OCI-LY7 (cell line): ENCODE measurements at regions not wholly inside any gene's neighbourhood (a gene's known extent, or its start where the extent isn't known, plus 50 kb on each side); places are given as distances from the start of the nearest gene placed in this dataset.

Experiments
- BruUV-seq: library from RNA; stranded (reverse); fragments of 400-500 nt; replicated peaks from 2 replicates; lab custom pipeline; 2021; lab: Mats Ljungman, UMichigan
- CTCF ChIA-PET: fragments of 300-600 bp; sonication (Branson Sonifier 250); formaldehyde crosslinking; loops from one replicate; lab custom pipeline; 2022; ENCODE audit warnings: antibody characterized with exemption; ENCODE audit not compliant: unreplicated experiment; lab: Charles Lee
- POLR2A ChIA-PET: fragments of 300-600 bp; sonication (Branson Sonifier 250); formaldehyde crosslinking; loops from one replicate; lab custom pipeline; 2022; ENCODE audit warnings: antibody characterized with exemption; lab: Charles Lee
- DNase-seq: peaks from one replicate; pipeline ENCODE4 v3.0.0-alpha.2; 2015; ENCODE audit warnings: low spot score
- H2AFZ ChIP-seq: fragments of 200-600 bp; sonication (generic), shearing (Covaris generic); 2 replicates; pipeline ENCODE4 v1.6.1; 2014; ENCODE audit warnings: mild to moderate bottlenecking, antibody characterized with exemption, low read length, moderate library complexity
- H3K27ac ChIP-seq: fragments of 200-600 bp; sonication (generic); 2 replicates; pipeline ENCODE4 v1.5.1; 2014; ENCODE audit warnings: mixed run types, low read depth, mild to moderate bottlenecking, moderate library complexity, low read length, inconsistent platforms; ENCODE audit not compliant: poor library complexity, severe bottlenecking
- H3K36me3 ChIP-seq: fragments of 200-600 bp; sonication (generic); 2 replicates; pipeline ENCODE4 v1.6.1; 2014; ENCODE audit warnings: mild to moderate bottlenecking, antibody characterized with exemption, low read length, moderate library complexity, mixed read lengths; ENCODE audit not compliant: insufficient read depth
- H3K4me1 ChIP-seq: fragments of 200-600 bp; sonication (generic); 2 replicates; pipeline ENCODE4 v1.5.1; 2014; ENCODE audit warnings: mild to moderate bottlenecking, low read length; ENCODE audit not compliant: insufficient read depth, poor library complexity, severe bottlenecking
- H3K4me2 ChIP-seq: fragments of 200-600 bp; sonication (generic); 2 replicates; pipeline ENCODE4 v1.6.1; 2014; ENCODE audit warnings: mild to moderate bottlenecking, low read length
- H3K4me3 ChIP-seq: fragments of 200-600 bp; sonication (generic); 2 replicates; pipeline ENCODE4 v1.5.1; 2014; ENCODE audit warnings: mild to moderate bottlenecking, low read depth, low read length; ENCODE audit not compliant: poor library complexity, severe bottlenecking
- H3K79me2 ChIP-seq: fragments of 200-600 bp; sonication (generic); 2 replicates; pipeline ENCODE4 v1.6.1; 2016; ENCODE audit warnings: low read depth, mild to moderate bottlenecking, low read length, moderate library complexity, mixed read lengths; ENCODE audit not compliant: insufficient read depth
- H3K9me2 ChIP-seq: fragments of 200-600 bp; sonication (generic); 2 replicates; pipeline ENCODE4 v1.6.1; 2016; ENCODE audit warnings: mild to moderate bottlenecking, low read length, mixed read lengths; ENCODE audit not compliant: insufficient read depth
- H3K9me3 ChIP-seq: fragments of 200-600 bp; sonication (generic); 2 replicates; pipeline ENCODE4 v1.6.1; 2014; ENCODE audit warnings: mild to moderate bottlenecking, mixed run types, low read length, mixed read lengths
- H4K20me1 ChIP-seq: fragments of 200-600 bp; sonication (generic); 2 replicates; pipeline ENCODE4 v1.6.1; 2014; ENCODE audit warnings: mild to moderate bottlenecking, antibody characterized with exemption, low read length, moderate library complexity, mixed read lengths; ENCODE audit not compliant: insufficient read depth
- EZH2phosphoT487 ChIP-seq: fragments of 200-600 bp; sonication (generic); IDR thresholded peaks from 2 replicates; pipeline ENCODE4 v1.6.1; 2018; ENCODE audit warnings: low read depth, borderline replicate concordance, mild to moderate bottlenecking, mixed run types, antibody characterized with exemption, low read length, moderate library complexity, mixed read lengths
- intact Hi-C: fragments of 100-400 bp; cut with micrococcal nuclease; formaldehyde crosslinking; loops from one replicate; pipeline ENCODE4 v1.10.0; 2022; ENCODE audit not compliant: unreplicated experiment
- TF ChIP-seq, protein P1 (sequence below): fragments of 200-600 bp; sonication (generic); conservative IDR thresholded peaks from 2 replicates; pipeline ENCODE4 v1.5.1; 2014; ENCODE audit warnings: mild to moderate bottlenecking, antibody characterized with exemption, low read length, moderate library complexity, mixed read lengths

DNA sequence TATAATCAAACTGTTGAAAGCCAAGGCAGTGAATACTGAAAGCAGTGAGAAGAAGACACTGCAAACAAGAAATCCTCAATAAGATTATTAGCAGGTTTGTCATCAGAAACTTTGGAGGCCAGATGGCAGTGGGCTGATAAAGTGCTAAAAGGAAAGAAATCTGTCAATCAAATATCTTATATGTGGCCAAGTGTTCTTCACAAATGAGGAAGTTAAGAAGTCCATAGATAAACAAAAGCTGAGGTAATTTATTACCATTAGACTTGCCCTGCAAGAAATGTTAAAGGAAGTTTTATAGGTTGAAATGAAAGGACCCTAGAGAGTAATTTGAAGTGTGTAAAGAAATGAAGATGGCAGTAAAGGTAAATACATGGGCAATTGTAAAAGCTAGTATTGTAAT lies 586.6 kb downstream of the RAPGEF2 start:
- Histone ChIP-seq H3K4me1 (no peaks in the 10 kb centered on the region), H3K9me2 (no peaks in the 10 kb centered on the region), H2AFZ (no peak overlapping the region), H3K9me3 (0 out of 2 replicates have a peak, but pooled peaks cover 8% of the 10 kb centered on the region), H3K4me3 (no peak overlapping the region), H4K20me1 (no peaks in the 10 kb centered on the region), H3K4me2 (no peak overlapping the region), H3K79me2 (no peaks in the 10 kb centered on the region), H3K27ac (no peak overlapping the region), H3K36me3 (no peaks in the 10 kb centered on the region)
- TF ChIP-seq EZH2phosphoT487: no peak
- TF ChIP-seq, protein P1, sequence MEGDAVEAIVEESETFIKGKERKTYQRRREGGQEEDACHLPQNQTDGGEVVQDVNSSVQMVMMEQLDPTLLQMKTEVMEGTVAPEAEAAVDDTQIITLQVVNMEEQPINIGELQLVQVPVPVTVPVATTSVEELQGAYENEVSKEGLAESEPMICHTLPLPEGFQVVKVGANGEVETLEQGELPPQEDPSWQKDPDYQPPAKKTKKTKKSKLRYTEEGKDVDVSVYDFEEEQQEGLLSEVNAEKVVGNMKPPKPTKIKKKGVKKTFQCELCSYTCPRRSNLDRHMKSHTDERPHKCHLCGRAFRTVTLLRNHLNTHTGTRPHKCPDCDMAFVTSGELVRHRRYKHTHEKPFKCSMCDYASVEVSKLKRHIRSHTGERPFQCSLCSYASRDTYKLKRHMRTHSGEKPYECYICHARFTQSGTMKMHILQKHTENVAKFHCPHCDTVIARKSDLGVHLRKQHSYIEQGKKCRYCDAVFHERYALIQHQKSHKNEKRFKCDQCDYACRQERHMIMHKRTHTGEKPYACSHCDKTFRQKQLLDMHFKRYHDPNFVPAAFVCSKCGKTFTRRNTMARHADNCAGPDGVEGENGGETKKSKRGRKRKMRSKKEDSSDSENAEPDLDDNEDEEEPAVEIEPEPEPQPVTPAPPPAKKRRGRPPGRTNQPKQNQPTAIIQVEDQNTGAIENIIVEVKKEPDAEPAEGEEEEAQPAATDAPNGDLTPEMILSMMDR: no peak
- BruUV-seq: no TSS peak
- POLR2A ChIA-PET: no interaction called here
- intact Hi-C loops: no loop called here
- CTCF ChIA-PET: no interaction called here
- DNase-seq: no peak

DNA sequence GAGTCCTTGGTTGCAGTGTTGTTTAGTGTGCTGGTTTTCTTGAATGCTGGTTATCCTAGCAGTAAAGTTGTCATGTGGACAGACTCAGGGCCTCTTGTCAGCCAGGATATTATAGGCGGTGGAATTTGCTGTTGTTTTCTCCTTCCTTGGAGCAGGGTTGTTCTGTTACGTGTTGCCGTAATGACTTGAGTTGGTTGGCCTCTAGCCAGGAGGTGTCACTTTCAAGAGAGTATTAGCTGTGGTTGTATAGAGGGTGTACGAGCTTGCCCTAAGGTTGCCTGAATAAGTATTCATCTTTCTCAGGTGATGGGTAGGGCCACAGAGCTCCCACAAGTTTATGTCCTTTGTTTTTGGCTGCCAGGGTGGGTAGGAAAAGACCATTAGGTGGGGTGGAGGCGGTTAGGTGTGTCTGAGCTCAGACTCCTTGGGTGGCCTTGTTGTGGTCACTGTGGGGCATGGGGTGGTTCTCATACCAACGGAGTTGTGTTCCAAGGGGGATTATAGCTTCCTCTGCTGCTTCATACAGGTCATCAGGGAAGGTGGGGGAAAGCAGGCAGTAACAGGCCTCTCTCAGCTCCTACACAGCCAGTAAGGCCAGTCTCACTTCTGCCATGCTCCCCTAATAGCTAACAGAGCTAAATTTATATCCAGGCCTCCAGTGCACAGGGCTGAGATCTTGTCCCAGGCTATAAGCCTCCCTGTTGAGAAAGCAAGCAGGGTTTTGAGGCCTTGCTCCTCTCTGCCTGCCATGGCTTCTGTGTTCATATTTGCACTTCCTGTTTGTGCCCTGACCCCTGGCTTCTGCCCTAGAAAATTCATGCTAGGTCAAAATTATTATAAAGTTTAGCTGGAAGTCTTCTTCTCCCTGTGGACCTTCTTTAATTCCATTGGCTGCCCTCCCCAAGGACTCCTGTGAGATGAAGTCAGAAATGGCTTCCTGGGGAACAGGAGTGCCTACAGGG lies 594.7 kb downstream of the RAPGEF2 start:
- H3K4me2 ChIP-seq: no peak overlapping the region
- H4K20me1 ChIP-seq: no peaks in the 10 kb centered on the region
- H3K79me2 ChIP-seq: no peaks in the 10 kb centered on the region
- no peak for DNase-seq
- no peaks in the 10 kb centered on the region for H3K9me3 ChIP-seq
- no peak overlapping the region for H3K27ac ChIP-seq
- TF ChIP-seq, protein P1: no peak
- TF ChIP-seq EZH2phosphoT487: no peak
- no peak overlapping the region for H3K4me3 ChIP-seq
- H3K36me3 ChIP-seq: no peaks in the 10 kb centered on the region
- BruUV-seq: no TSS peak
- intact Hi-C loops: no loop called here
- CTCF ChIA-PET: no interaction called here
- no peaks in the 10 kb centered on the region for H3K4me1 ChIP-seq
- no peaks in the 10 kb centered on the region for H3K9me2 ChIP-seq
- H2AFZ ChIP-seq: no peak overlapping the region
- POLR2A ChIA-PET: interaction anchor here (0.6 kb wide), 1 partner anchor 16 kb away, joined by 3 read pairs; no protein-coding TSS in a partner anchor

DNA sequence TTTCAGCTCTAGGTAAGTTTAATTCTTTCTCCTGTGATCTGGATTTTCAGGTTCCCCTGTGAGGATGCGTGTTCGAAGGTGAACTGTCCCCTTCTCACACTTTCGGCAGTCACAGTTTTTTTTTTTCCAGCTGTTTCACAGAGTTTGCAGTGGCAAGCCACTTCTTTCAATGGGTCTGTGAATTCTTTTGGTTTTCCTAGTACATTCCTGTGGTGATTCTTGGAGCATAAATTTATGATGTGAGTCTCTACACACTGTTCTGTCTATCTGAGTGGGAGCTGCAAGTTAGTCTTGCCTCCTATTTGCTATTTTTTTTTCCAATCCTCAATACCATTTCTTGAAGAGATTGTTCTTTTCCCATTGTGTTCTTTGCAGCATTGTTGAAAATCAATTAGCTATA lies 595.5 kb downstream of the RAPGEF2 start:
- Histone ChIP-seq H3K9me2 (no peaks in the 10 kb centered on the region), H3K79me2 (no peaks in the 10 kb centered on the region), H2AFZ (no peak overlapping the region), H4K20me1 (no peaks in the 10 kb centered on the region), H3K9me3 (no peaks in the 10 kb centered on the region), H3K27ac (no peak overlapping the region), H3K4me3 (no peak overlapping the region), H3K4me2 (no peak overlapping the region), H3K36me3 (no peaks in the 10 kb centered on the region), H3K4me1 (no peaks in the 10 kb centered on the region)
- BruUV-seq: no TSS peak
- TF ChIP-seq, protein P1: no peak
- TF ChIP-seq EZH2phosphoT487: no peak
- DNase-seq: no peak
- intact Hi-C loops: no loop called here
- CTCF ChIA-PET: no interaction called here
- POLR2A ChIA-PET: no interaction called here
